Karpas-422 (cell line): ENCODE measurements at regions not wholly inside any gene's neighbourhood (a gene's known extent, or its start where the extent isn't known, plus 50 kb on each side); places are given as distances from the start of the nearest gene placed in this dataset.

Experiments used
- DNase-seq: peaks from one replicate; pipeline ENCODE4 v3.0.0-alpha.2; 2015
- H2AFZ ChIP-seq: fragments of 200-600 bp; sonication (generic); 2 replicates; pipeline ENCODE4 v1.6.1; 2014; ENCODE audit warnings: antibody characterized with exemption, low read length, mixed read lengths
- H3K27ac ChIP-seq: fragments of 200-600 bp; sonication (generic); 2 replicates; pipeline ENCODE4 v1.5.1; 2014; ENCODE audit warnings: mild to moderate bottlenecking, low read length, moderate library complexity
- H3K27me3 ChIP-seq: fragments of 200-600 bp; sonication (generic); 2 replicates; pipeline ENCODE4 v1.6.1; 2014; ENCODE audit warnings: low read length, mixed read lengths
- H3K36me3 ChIP-seq: fragments of 200-600 bp; sonication (generic); 2 replicates; pipeline ENCODE4 v1.6.1; 2014; ENCODE audit warnings: low read length, mixed read lengths; ENCODE audit not compliant: insufficient read depth
- H3K4me1 ChIP-seq: fragments of 200-600 bp; sonication (generic); 2 replicates; pipeline ENCODE4 v1.6.1; 2014; ENCODE audit warnings: mild to moderate bottlenecking, low read length, mixed read lengths
- H3K4me2 ChIP-seq: fragments of 200-600 bp; sonication (generic); 2 replicates; pipeline ENCODE4 v1.6.1; 2014; ENCODE audit warnings: low read length, low read depth, mild to moderate bottlenecking; ENCODE audit not compliant: poor library complexity, severe bottlenecking
- H3K4me3 ChIP-seq: fragments of 200-600 bp; sonication (generic); 2 replicates; pipeline ENCODE4 v1.5.1; 2014; ENCODE audit warnings: mild to moderate bottlenecking, antibody characterized with exemption, low read length, mixed read lengths
- H3K79me2 ChIP-seq: fragments of 200-600 bp; sonication (generic); 2 replicates; pipeline ENCODE4 v1.6.1; 2014; ENCODE audit warnings: mild to moderate bottlenecking, low read length, mixed read lengths
- H3K9ac ChIP-seq: fragments of 200-600 bp; sonication (generic); 2 replicates; pipeline ENCODE4 v1.6.0; 2014; ENCODE audit warnings: low read length
- H3K9me2 ChIP-seq: fragments of 200-600 bp; sonication (generic), shearing (Covaris generic); replicated peaks from 2 replicates; pipeline ENCODE4 v1.6.0; 2014; ENCODE audit warnings: mild to moderate bottlenecking, low read length, moderate library complexity; ENCODE audit not compliant: insufficient read depth
- H3K9me3 ChIP-seq: fragments of 300-700, 200-600 bp; sonication (generic); 2 replicates; pipeline ENCODE4 v1.6.1; 2014; ENCODE audit warnings: low read length, mixed read lengths
- H4K20me1 ChIP-seq: fragments of 200-600 bp; sonication (generic); 2 replicates; pipeline ENCODE4 v1.6.1; 2014; ENCODE audit warnings: mild to moderate bottlenecking, antibody characterized with exemption, low read length, low read depth; ENCODE audit not compliant: insufficient read depth

GRCh38 chr1:115181231-115181630 lies 91.9 kb upstream of the TSPAN2 start:
- Histone ChIP-seq H3K9me2 (no peaks in the 10 kb centered on the region), H3K27ac (no peak overlapping the region), H3K4me2 (no peak overlapping the region), H4K20me1 (no peaks in the 10 kb centered on the region), H3K4me3 (no peak overlapping the region), H3K9me3 (no peaks in the 10 kb centered on the region), H3K79me2 (no peaks in the 10 kb centered on the region), H3K27me3 (no peaks in the 10 kb centered on the region), H3K4me1 (no peaks in the 10 kb centered on the region), H2AFZ (no peak overlapping the region), H3K9ac (no peak overlapping the region), H3K36me3 (no peaks in the 10 kb centered on the region)
- no peak for DNase-seq

GRCh38 chr1:115179397-115180079 lies 90.2 kb upstream of the TSPAN2 start:
- H3K4me3 ChIP-seq: no peak overlapping the region
- H3K9me2 ChIP-seq: no peaks in the 10 kb centered on the region
- no peak overlapping the region for H3K9ac ChIP-seq
- H3K27ac ChIP-seq: no peak overlapping the region
- H3K79me2 ChIP-seq: no peaks in the 10 kb centered on the region
- H3K36me3 ChIP-seq: no peaks in the 10 kb centered on the region
- H4K20me1 ChIP-seq: no peaks in the 10 kb centered on the region
- H3K4me1 ChIP-seq: no peaks in the 10 kb centered on the region
- H3K27me3 ChIP-seq: no peaks in the 10 kb centered on the region
- no peak overlapping the region for H2AFZ ChIP-seq
- no peak overlapping the region for H3K4me2 ChIP-seq
- no peak for DNase-seq
- no peaks in the 10 kb centered on the region for H3K9me3 ChIP-seq

- Histone ChIP-seq H4K20me1 (no peaks in the 10 kb centered on the region), H3K4me3 (no peak overlapping the region), H3K27me3 (no peaks in the 10 kb centered on the region), H3K36me3 (no peaks in the 10 kb centered on the region), H3K79me2 (no peaks in the 10 kb centered on the region), H3K4me1 (no peaks in the 10 kb centered on the region), H3K9ac (no peak overlapping the region), H3K9me3 (no peaks in the 10 kb centered on the region), H3K27ac (no peak overlapping the region), H2AFZ (no peak overlapping the region), H3K4me2 (no peak overlapping the region), H3K9me2 (no peaks in the 10 kb centered on the region)
- DNase-seq: no peak
Observed at GRCh38 chr1:115176189-115176588, 86.9 kb upstream of the TSPAN2 start.

GRCh38 chr1:115175596-115175995 lies 86.3 kb upstream of the TSPAN2 start:
- Histone ChIP-seq H3K36me3 (no peaks in the 10 kb centered on the region), H2AFZ (no peak overlapping the region)

GRCh38 chr1:115173151-115173550 lies 83.8 kb upstream of the TSPAN2 start:
- no peak for DNase-seq
- Histone ChIP-seq H3K4me2 (no peak overlapping the region), H2AFZ (no peak overlapping the region), H3K9me2 (no peaks in the 10 kb centered on the region), H3K9me3 (no peaks in the 10 kb centered on the region), H4K20me1 (no peaks in the 10 kb centered on the region), H3K79me2 (no peaks in the 10 kb centered on the region), H3K9ac (no peak overlapping the region), H3K36me3 (no peaks in the 10 kb centered on the region), H3K27ac (no peak overlapping the region), H3K27me3 (no peaks in the 10 kb centered on the region), H3K4me1 (no peaks in the 10 kb centered on the region), H3K4me3 (no peak overlapping the region)

More at GRCh38 chr1:115175596-115175995, 86.3 kb upstream of the TSPAN2 start:
- no peak overlapping the region for H3K4me2 ChIP-seq
- no peaks in the 10 kb centered on the region for H3K9me3 ChIP-seq
- DNase-seq: no peak
- H3K79me2 ChIP-seq: no peaks in the 10 kb centered on the region
- no peak overlapping the region for H3K4me3 ChIP-seq
- no peaks in the 10 kb centered on the region for H3K27me3 ChIP-seq
- H4K20me1 ChIP-seq: no peaks in the 10 kb centered on the region
- no peak overlapping the region for H3K9ac ChIP-seq
- H3K4me1 ChIP-seq: no peaks in the 10 kb centered on the region
- no peaks in the 10 kb centered on the region for H3K9me2 ChIP-seq
- no peak overlapping the region for H3K27ac ChIP-seq

- Histone ChIP-seq H3K79me2 (no peaks in the 10 kb centered on the region), H3K9me3 (no peaks in the 10 kb centered on the region), H3K27me3 (no peaks in the 10 kb centered on the region), H3K9ac (no peak overlapping the region), H3K4me1 (no peaks in the 10 kb centered on the region), H3K4me3 (no peak overlapping the region), H2AFZ (no peak overlapping the region), H3K36me3 (no peaks in the 10 kb centered on the region), H4K20me1 (no peaks in the 10 kb centered on the region), H3K27ac (no peak overlapping the region), H3K9me2 (no peaks in the 10 kb centered on the region), H3K4me2 (no peak overlapping the region)
- no peak for DNase-seq
Observed at GRCh38 chr1:115172270-115172669, 83.0 kb upstream of the TSPAN2 start.

- H4K20me1 ChIP-seq: no peaks in the 10 kb centered on the region
- no peaks in the 10 kb centered on the region for H3K9me2 ChIP-seq
- no peaks in the 10 kb centered on the region for H3K9me3 ChIP-seq
- H2AFZ ChIP-seq: no peak overlapping the region
- H3K27ac ChIP-seq: no peak overlapping the region
- no peak for DNase-seq
- H3K27me3 ChIP-seq: no peaks in the 10 kb centered on the region
- no peaks in the 10 kb centered on the region for H3K79me2 ChIP-seq
- no peak overlapping the region for H3K4me2 ChIP-seq
- H3K9ac ChIP-seq: no peak overlapping the region
- no peaks in the 10 kb centered on the region for H3K36me3 ChIP-seq
- no peak overlapping the region for H3K4me3 ChIP-seq
- no peaks in the 10 kb centered on the region for H3K4me1 ChIP-seq
Observed at GRCh38 chr1:115170961-115171392, 81.7 kb upstream of the TSPAN2 start.

GRCh38 chr1:115170377-115170776 lies 81.1 kb upstream of the TSPAN2 start:
- no peak overlapping the region for H2AFZ ChIP-seq
- H3K27me3 ChIP-seq: no peaks in the 10 kb centered on the region
- no peaks in the 10 kb centered on the region for H3K79me2 ChIP-seq
- H3K9me2 ChIP-seq: no peaks in the 10 kb centered on the region
- no peaks in the 10 kb centered on the region for H4K20me1 ChIP-seq
- no peaks in the 10 kb centered on the region for H3K9me3 ChIP-seq
- no peak overlapping the region for H3K4me3 ChIP-seq
- no peaks in the 10 kb centered on the region for H3K36me3 ChIP-seq
- H3K4me2 ChIP-seq: no peak overlapping the region
- H3K9ac ChIP-seq: no peak overlapping the region
- no peak overlapping the region for H3K27ac ChIP-seq
- DNase-seq: no peak
- H3K4me1 ChIP-seq: no peaks in the 10 kb centered on the region
